K562 (cell line): ENCODE measurements at regions not wholly inside any gene's neighbourhood (a gene's known extent, or its start where the extent isn't known, plus 50 kb on each side); places are given as distances from the start of the nearest gene placed in this dataset.

Source experiments
- ARID1B ChIP-seq: fragments of 450-650 bp; IDR thresholded peaks from 2 replicates; pipeline ENCODE4 v1.6.1; 2016; ENCODE audit warnings: antibody characterized with exemption, mild to moderate bottlenecking, inconsistent platforms
- ATF3 ChIP-seq, 2 experiments: fragments of 450-650 bp in 1 of 2; sonication (generic) in 1 of 2; formaldehyde crosslinking in 1 of 2; IDR thresholded peaks in 1 of 2; conservative IDR thresholded peaks in 1 of 2; 2 replicates each; pipeline versions ENCODE4 v1.6.1 to v1.8.1; 2016 to 2023; ENCODE audit warnings: mild to moderate bottlenecking in 2 of 2, moderate library complexity in 2 of 2, inconsistent platforms in 1 of 2, missing genetic modification reagents in 1 of 2
- ATF4 ChIP-seq: fragments of 450-650 bp; formaldehyde crosslinking; IDR thresholded peaks from 2 replicates; pipeline ENCODE4 v1.4.0; 2022; ENCODE audit warnings: mild to moderate bottlenecking, moderate library complexity
- CHD7 ChIP-seq: fragments of 200-600 bp; sonication (generic); IDR thresholded peaks from one replicate; pipeline ENCODE4 v1.6.1; 2012; ENCODE audit warnings: mild to moderate bottlenecking, low read depth, low read length, inconsistent platforms
- ELF4 ChIP-seq: fragments of 450-650 bp; formaldehyde crosslinking; IDR thresholded peaks from 2 replicates; pipeline ENCODE4 v1.4.0; 2022; ENCODE audit warnings: missing genetic modification characterization
- HSF4 ChIP-seq: fragments of 250-450 bp; sonication (Bioruptor Pico); IDR thresholded peaks from 2 replicates; pipeline ENCODE4 v2.1.2; 2022; ENCODE audit warnings: mild to moderate bottlenecking, moderate library complexity, borderline replicate concordance
- NFYB ChIP-seq: IDR thresholded peaks from 2 replicates; pipeline ENCODE4 v1.6.1; 2011; ENCODE audit warnings: mild to moderate bottlenecking, moderate library complexity; ENCODE audit not compliant: insufficient read length; ENCODE audit errors: extremely low read depth
- RBM34 ChIP-seq: fragments of 200-400 bp; formaldehyde crosslinking; IDR thresholded peaks from 2 replicates; pipeline ENCODE4 v1.6.1; 2018; ENCODE audit warnings: low read length, borderline replicate concordance; ENCODE audit not compliant: insufficient read depth
- TAF7 ChIP-seq: fragments of 450-650 bp; IDR thresholded peaks from 2 replicates; pipeline ENCODE4 v1.6.1; 2016; ENCODE audit warnings: missing genetic modification characterization, missing compliant biosample characterization
- TCFL5 ChIP-seq: fragments of 250-450 bp; sonication (Bioruptor Pico); conservative IDR thresholded peaks from 2 replicates; pipeline ENCODE4 v1.6.1; 2021; ENCODE audit warnings: mild to moderate bottlenecking, moderate library complexity, matching md5 sums
- TEAD1 ChIP-seq, 2 experiments: fragments of 450-650 bp in 1 of 2; sonication (generic) in 1 of 2; formaldehyde crosslinking; IDR thresholded peaks; 2 replicates each; pipeline versions ENCODE4 v1.4.0 to v1.8.0; 2020 to 2022; ENCODE audit warnings: mild to moderate bottlenecking in 2 of 2, missing genetic modification reagents in 1 of 2
- ZNF124 ChIP-seq: sonication (generic); formaldehyde crosslinking; IDR thresholded peaks from 2 replicates; pipeline ENCODE4 v1.8.1; 2022; ENCODE audit warnings: missing genetic modification reagents
- ZNF655 ChIP-seq: fragments of 250-450 bp; sonication (Bioruptor Pico); IDR thresholded peaks from 2 replicates; pipeline ENCODE4 v1.5.0; 2021

DNA sequence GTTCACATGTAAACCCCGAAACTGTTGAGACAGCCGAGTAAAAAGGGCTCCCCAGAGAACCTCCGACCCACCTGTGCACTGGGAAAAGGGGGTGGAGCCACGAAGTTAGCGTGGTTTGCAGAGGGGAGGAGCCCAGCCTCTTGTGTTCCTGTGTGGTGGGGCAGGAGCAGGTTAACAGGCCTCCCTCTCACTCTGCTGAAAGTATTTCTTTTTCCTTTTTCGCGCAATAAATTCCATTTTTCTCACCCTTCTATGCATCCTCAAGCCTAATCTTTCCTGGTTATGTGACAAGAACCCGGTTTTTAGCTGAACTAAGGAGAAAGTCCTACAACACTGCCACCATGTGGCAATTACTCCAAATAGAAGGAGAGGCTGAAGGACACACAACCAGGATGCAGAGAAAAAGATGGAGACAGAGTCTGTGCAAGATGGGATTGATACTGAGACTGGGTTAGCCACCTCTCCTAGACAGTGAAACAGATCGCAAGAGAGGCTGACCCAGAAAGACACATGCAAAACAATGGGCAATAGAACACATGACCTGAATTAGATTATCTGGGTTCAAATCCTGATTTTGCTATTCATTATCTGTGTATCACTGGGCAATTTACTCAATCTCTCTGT lies 168.7 kb upstream of the PRSS16 start (continued):
- TF ChIP-seq CHD7, result no peak
- no peak for TF ChIP-seq TEAD1 (CRISPR knock-in tag; IDR thresholded peaks at IDR 0.05)
- TF ChIP-seq ZNF124 (CRISPR knock-in tag), result no peak
- TF ChIP-seq ATF4 (CRISPR knock-in tag), result 0 out of 2 replicates have a peak, but pooled peaks have one; percentile 17
- TF ChIP-seq ARID1B, result no peak; the same call in 1 of the 2 replicates
- no peak for TF ChIP-seq TCFL5
- TF ChIP-seq RBM34, result no peak
- no peak for TF ChIP-seq TAF7 (tag)
- TF ChIP-seq ZNF655 (CRISPR knock-in tag), result no peak
- no peak for TF ChIP-seq ELF4 (CRISPR knock-in tag)
- no peak for TF ChIP-seq HSF4
- no peak for TF ChIP-seq ATF3 (IDR thresholded peaks at IDR 0.05)
- TF ChIP-seq ATF3 (CRISPR knock-in tag; conservative IDR thresholded peaks at IDR 0.05), result no peak
- TF ChIP-seq NFYB, result no peak
